ENCODE measurements at regions not wholly inside any gene's neighbourhood (a gene's known extent, or its start where the extent isn't known, plus 50 kb on each side); places are given as distances from the start of the nearest gene placed in this dataset.
"Not testable (repeated sequence)": the region's sequence is repeated elsewhere in the genome, so short reads cannot be mapped to it uniquely, and the experiment has no call there.

DNA sequence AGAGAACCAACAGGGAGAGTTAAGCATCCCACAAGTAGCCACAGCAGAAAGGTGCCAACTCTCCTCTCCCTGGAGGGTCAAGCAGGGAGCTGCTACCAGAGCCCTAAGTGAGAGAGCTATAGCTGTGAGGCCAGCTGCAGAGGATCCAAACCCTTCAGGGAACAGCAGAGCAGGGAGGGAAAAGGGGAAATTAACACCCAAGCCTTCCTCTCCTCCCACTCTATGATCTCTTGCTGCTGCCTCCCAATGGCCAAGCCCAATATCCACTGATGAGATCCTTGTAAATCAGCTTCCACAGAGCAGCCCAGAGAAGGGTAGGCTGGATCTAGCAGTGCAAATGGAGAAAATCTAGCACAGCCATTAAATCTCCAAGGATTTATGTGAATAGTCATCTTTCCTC is 68.2 kb upstream of the THBS1 start:
- TF ChIP-seq, protein P1, sequence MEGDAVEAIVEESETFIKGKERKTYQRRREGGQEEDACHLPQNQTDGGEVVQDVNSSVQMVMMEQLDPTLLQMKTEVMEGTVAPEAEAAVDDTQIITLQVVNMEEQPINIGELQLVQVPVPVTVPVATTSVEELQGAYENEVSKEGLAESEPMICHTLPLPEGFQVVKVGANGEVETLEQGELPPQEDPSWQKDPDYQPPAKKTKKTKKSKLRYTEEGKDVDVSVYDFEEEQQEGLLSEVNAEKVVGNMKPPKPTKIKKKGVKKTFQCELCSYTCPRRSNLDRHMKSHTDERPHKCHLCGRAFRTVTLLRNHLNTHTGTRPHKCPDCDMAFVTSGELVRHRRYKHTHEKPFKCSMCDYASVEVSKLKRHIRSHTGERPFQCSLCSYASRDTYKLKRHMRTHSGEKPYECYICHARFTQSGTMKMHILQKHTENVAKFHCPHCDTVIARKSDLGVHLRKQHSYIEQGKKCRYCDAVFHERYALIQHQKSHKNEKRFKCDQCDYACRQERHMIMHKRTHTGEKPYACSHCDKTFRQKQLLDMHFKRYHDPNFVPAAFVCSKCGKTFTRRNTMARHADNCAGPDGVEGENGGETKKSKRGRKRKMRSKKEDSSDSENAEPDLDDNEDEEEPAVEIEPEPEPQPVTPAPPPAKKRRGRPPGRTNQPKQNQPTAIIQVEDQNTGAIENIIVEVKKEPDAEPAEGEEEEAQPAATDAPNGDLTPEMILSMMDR (IDR thresholded peaks at IDR 0.05; ENCODE audit: low read depth, low read length, missing control alignments) = no peak
- no peak overlapping the region for H3K4me3 ChIP-seq (ENCODE audit: low read depth, low read length)
- DNase-seq (ENCODE audit: low read depth) = no peak

DNA sequence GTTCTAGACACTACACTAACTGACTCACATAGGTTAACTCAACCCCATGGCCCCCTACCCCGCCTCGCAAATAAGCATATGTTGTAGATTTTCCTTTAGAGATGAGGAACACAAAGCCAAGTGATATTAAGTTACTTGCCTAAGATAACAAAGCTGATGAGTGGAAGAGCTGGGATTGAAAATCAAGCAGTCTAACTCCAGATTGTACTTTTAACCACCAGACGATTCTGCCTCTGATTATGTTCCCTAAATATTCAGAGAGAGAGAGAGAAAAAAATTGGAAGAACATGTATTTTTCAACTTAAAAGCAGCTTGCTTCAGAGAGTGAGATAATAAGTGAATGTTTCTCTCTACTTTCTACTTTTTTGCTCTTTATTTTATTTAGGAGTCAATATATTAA is 66.9 kb upstream of the THBS1 start:
- no peak for DNase-seq (ENCODE audit: low read depth)
- no peak overlapping the region for H3K4me3 ChIP-seq (ENCODE audit: low read depth, low read length)
- TF ChIP-seq, protein P1 (IDR thresholded peaks at IDR 0.05; ENCODE audit: low read depth, low read length, missing control alignments) = no peak

DNA sequence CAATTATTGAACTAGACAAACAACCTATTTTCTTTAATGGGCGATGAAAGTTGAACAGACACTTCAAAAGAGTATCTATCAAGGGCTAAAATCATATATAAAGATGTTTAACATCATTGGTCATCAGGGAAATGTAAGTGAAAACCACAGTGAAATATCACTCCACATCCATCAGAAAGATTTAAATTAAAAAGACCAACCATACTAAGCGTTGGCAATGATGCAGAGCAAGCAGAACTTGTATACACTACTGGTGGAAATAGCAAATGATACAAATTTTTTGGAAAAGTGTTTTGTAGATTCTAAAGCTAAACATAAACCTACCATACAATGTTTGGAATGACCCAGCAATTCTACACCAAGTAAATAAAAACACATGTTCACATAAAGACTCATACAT is 65.9 kb upstream of the THBS1 start:
- H3K4me3 ChIP-seq (ENCODE audit: low read depth, low read length) = no peak overlapping the region
- TF ChIP-seq, protein P1 (IDR thresholded peaks at IDR 0.05; ENCODE audit: low read depth, low read length, missing control alignments) = no peak
- DNase-seq (ENCODE audit: low read depth) = no peak

DNA sequence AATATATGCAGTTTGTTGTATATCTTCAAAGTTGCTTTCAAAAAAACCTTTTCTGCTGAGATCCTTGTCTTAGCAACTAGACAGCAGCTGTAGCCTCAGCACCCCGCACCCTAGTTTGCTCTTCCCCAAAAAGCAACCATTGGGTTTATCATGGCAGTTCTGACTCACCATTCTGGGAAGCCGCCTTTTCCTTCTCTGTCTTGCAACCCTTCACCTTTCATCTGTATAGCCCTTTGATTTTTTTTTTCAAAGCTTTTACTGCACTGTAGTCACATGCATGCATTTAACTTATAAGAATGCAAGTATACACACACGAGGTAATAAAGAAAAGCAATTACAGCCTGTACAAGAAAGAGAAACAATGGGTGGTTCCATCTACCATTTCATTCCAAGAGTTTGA is 65.1 kb upstream of the THBS1 start:
- DNase-seq (ENCODE audit: low read depth) = no peak
- TF ChIP-seq, protein P1 (IDR thresholded peaks at IDR 0.05; ENCODE audit: low read depth, low read length, missing control alignments) = no peak
- no peak overlapping the region for H3K4me3 ChIP-seq (ENCODE audit: low read depth, low read length)

DNA sequence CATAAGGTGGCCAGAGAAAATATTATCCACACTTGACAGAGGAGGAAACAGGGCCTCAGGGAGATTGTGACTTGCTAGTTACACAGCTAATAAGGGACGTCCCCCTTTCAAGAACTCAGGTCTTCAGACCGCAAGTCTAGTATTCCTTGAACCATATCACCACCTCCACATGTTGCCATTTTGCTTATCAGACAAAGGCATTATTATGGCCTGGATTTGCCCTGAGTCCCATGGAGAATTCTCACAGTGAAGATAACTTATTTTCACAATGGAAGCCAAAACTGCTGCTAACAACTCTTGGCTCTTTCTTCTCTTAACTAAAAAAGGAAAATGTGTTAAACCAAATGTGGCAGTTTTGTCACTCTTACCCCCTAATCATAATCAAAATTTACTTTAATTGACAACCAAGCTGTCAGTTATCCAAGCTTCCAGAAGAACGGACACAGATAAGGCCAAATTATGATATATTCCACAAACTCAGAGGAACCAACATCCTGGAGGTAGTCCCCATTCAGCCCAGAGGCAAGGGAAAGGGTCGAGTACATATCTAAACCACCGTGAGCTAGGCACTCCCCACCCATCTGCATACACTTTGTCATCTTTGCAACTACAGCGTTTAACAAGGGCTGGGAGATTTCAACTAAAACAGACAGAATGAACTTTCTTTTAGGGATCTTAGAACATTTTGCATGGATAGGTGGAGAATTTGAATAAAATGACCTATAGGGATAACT is 63.6 kb upstream of the THBS1 start:
- no peak overlapping the region for H3K4me3 ChIP-seq (ENCODE audit: low read depth, low read length)
- no peak for DNase-seq (ENCODE audit: low read depth)
- TF ChIP-seq, protein P1 (IDR thresholded peaks at IDR 0.05; ENCODE audit: low read depth, low read length, missing control alignments) = no peak

DNA sequence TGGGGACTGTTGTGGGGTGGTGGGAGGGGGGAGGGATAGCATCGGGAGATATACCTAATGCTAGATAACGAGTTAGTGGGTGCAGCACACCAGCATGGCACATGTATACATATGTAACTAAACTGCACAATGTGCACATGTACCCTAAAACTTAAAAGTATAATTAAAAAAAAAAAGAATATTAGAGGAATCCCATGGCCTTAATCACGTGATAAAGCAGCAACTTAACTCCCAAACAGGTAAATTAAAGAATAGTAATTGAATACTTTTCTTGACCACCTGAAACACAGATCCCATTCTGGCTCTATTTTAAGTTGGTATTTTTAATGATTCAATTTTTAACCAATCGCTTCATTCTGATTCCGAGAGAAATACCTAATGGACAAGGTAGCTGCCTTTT is 56.9 kb upstream of the THBS1 start:
- not testable (repeated sequence) for H3K4me3 ChIP-seq (ENCODE audit: low read depth, low read length); DNase-seq (ENCODE audit: low read depth)

DNA sequence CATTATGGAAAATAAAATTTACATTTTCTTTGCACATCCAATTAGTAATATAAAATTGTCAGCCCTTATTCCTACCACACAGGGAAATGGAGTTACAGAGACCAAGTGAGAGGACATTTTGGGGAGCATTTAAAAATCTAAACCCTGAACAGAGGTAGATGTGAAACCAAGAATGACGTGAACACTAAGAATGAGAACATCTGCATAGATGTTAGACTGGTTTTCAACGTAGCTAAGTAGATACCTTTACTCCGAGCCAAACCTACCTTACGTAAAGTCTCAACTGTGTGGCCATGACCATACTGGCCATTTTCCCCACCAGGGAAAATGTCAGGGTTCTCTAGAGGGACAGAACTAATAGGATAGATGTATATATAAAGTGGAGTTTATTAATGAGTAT is 51.4 kb upstream of the THBS1 start:
- TF ChIP-seq, protein P1 (IDR thresholded peaks at IDR 0.05; ENCODE audit: low read depth, low read length, missing control alignments) = no peak
- H3K4me3 ChIP-seq (ENCODE audit: low read depth, low read length) = no peak overlapping the region
- DNase-seq (ENCODE audit: low read depth) = no peak
